IgD-negative memory B cell (primary cell): ENCODE measurements at regions not wholly inside any gene's neighbourhood (a gene's known extent, or its start where the extent isn't known, plus 50 kb on each side); places are given as distances from the start of the nearest gene placed in this dataset.
"Not testable (repeated sequence)": the region's sequence is repeated elsewhere in the genome, so short reads cannot be mapped to it uniquely, and the experiment has no call there.

Experiments
- H3K27ac Mint-ChIP-seq, 3 donors: one replicate each; pipeline ENCODE4 v1.8.0; 2020 to 2022; ENCODE audit warnings: mild to moderate bottlenecking in 3 of 3, mixed read lengths in 3 of 3, moderate library complexity in 1 of 3
- H3K27me3 Mint-ChIP-seq: one replicate; pipeline ENCODE4 v1.8.0; 2021; ENCODE audit warnings: mixed read lengths
- H3K36me3 Mint-ChIP-seq: one replicate; pipeline ENCODE4 v1.8.0; 2020; ENCODE audit warnings: mild to moderate bottlenecking, mixed read lengths
- H3K4me1 Mint-ChIP-seq, 3 donors: one replicate each; pipeline ENCODE4 v1.8.0; 2020 to 2022; ENCODE audit warnings: mixed read lengths in 3 of 3, mild to moderate bottlenecking in 1 of 3
- H3K4me3 Mint-ChIP-seq, 4 donors: one replicate each; pipeline ENCODE4 v1.8.0; 2020 to 2022; ENCODE audit warnings: mild to moderate bottlenecking in 4 of 4, mixed read lengths in 4 of 4, moderate library complexity in 3 of 4
- H3K9me3 Mint-ChIP-seq, 3 donors: one replicate each; pipeline ENCODE4 v1.8.0; 2020 to 2021; ENCODE audit warnings: mixed read lengths in 3 of 3, mild to moderate bottlenecking in 1 of 3

- Mint-ChIP-seq H3K36me3 (no peaks in the 10 kb centered on the region), H3K9me3 (peaks cover 0 to 5% (median 3%) of the 10 kb centered on the region in 3 donors), H3K4me3 (peak overlapping the region in 1 of 4 donors; percentile 34), H3K27me3 (peaks cover 2% of the 10 kb centered on the region), H3K27ac (no peak overlapping the region), H3K4me1 (peaks cover 0 to 2% (median 0%) of the 10 kb centered on the region in 3 donors)
Measured at GRCh38 chr6:112865131-112865530, 518.0 kb downstream of the RFPL4B start.

- peaks cover 0 to 1% (median 0%) of the 10 kb centered on the region in 3 donors for H3K4me1 Mint-ChIP-seq
- no peak overlapping the region for H3K27ac Mint-ChIP-seq
- no peaks in the 10 kb centered on the region for H3K36me3 Mint-ChIP-seq
- H3K27me3 Mint-ChIP-seq, result peaks cover 2% of the 10 kb centered on the region
- H3K9me3 Mint-ChIP-seq, result peaks cover 0 to 4% (median 0%) of the 10 kb centered on the region in 3 donors
- no peak overlapping the region for H3K4me3 Mint-ChIP-seq
Measured at GRCh38 chr6:112874881-112875280, 527.8 kb downstream of the RFPL4B start.

GRCh38 chr6:112877134-112878100, 530.3 kb downstream of the RFPL4B start:
- Mint-ChIP-seq H3K27me3 (peaks cover 2% of the 10 kb centered on the region), H3K4me1 (peaks cover 0 to 1% (median 0%) of the 10 kb centered on the region in 3 donors), H3K4me3 (no peak overlapping the region), H3K9me3 (no peaks in the 10 kb centered on the region), H3K36me3 (no peaks in the 10 kb centered on the region), H3K27ac (peak overlapping the region in 1 of 3 donors; percentile 38)

GRCh38 chr6:112879920-112880413, 532.8 kb downstream of the RFPL4B start:
- H3K27me3 Mint-ChIP-seq, result peaks cover 2% of the 10 kb centered on the region
- peaks cover 0 to 1% (median 0%) of the 10 kb centered on the region in 3 donors for H3K4me1 Mint-ChIP-seq
- H3K36me3 Mint-ChIP-seq, result no peaks in the 10 kb centered on the region
- H3K9me3 Mint-ChIP-seq, result no peaks in the 10 kb centered on the region
- no peak overlapping the region for H3K27ac Mint-ChIP-seq
- no peak overlapping the region for H3K4me3 Mint-ChIP-seq

- Mint-ChIP-seq H3K4me3 (no peak overlapping the region), H3K27me3 (peaks cover 2% of the 10 kb centered on the region), H3K4me1 (peaks cover 0 to 1% (median 0%) of the 10 kb centered on the region in 3 donors), H3K36me3 (no peaks in the 10 kb centered on the region), H3K9me3 (no peaks in the 10 kb centered on the region), H3K27ac (no peak overlapping the region)
Measured at GRCh38 chr6:112881027-112881426, 533.9 kb downstream of the RFPL4B start.

GRCh38 chr6:112881828-112882780, 535.0 kb downstream of the RFPL4B start:
- Mint-ChIP-seq H3K27me3 (peaks cover 2% of the 10 kb centered on the region), H3K4me1 (peaks cover 0 to 1% (median 0%) of the 10 kb centered on the region in 3 donors), H3K36me3 (no peaks in the 10 kb centered on the region), H3K4me3 (no peak overlapping the region), H3K27ac (no peak overlapping the region), H3K9me3 (no peaks in the 10 kb centered on the region)

GRCh38 chr6:112883095-112883494, 536.0 kb downstream of the RFPL4B start:
- H3K36me3 Mint-ChIP-seq, result no peaks in the 10 kb centered on the region
- no peak overlapping the region for H3K4me3 Mint-ChIP-seq
- no peaks in the 10 kb centered on the region for H3K9me3 Mint-ChIP-seq
- H3K27me3 Mint-ChIP-seq, result peaks cover 2% of the 10 kb centered on the region
- no peak overlapping the region for H3K27ac Mint-ChIP-seq
- peaks cover 0 to 1% (median 0%) of the 10 kb centered on the region in 3 donors for H3K4me1 Mint-ChIP-seq

- Mint-ChIP-seq H3K27ac (no peak overlapping the region), H3K4me3 (no peak overlapping the region), H3K9me3 (no peaks in the 10 kb centered on the region), H3K27me3 (no peaks in the 10 kb centered on the region), H3K4me1 (no peaks in the 10 kb centered on the region), H3K36me3 (no peaks in the 10 kb centered on the region)
Measured at GRCh38 chr6:112886415-112886814, 539.3 kb downstream of the RFPL4B start.

GRCh38 chr6:112887424-112887823, 540.3 kb downstream of the RFPL4B start:
- H3K27me3 Mint-ChIP-seq, H3K4me1 Mint-ChIP-seq, H3K36me3 Mint-ChIP-seq, H3K27ac Mint-ChIP-seq, H3K9me3 Mint-ChIP-seq, H3K4me3 Mint-ChIP-seq: not testable (repeated sequence)

- peaks cover 0 to 6% (median 4%) of the 10 kb centered on the region in 3 donors for H3K9me3 Mint-ChIP-seq
- no peaks in the 10 kb centered on the region for H3K4me1 Mint-ChIP-seq
- no peaks in the 10 kb centered on the region for H3K36me3 Mint-ChIP-seq
- no peak overlapping the region for H3K27ac Mint-ChIP-seq
- H3K4me3 Mint-ChIP-seq, result no peak overlapping the region
- peaks cover 2% of the 10 kb centered on the region for H3K27me3 Mint-ChIP-seq
Measured at GRCh38 chr6:112899541-112899940, 552.4 kb downstream of the RFPL4B start.

GRCh38 chr6:112903361-112903760, 556.2 kb downstream of the RFPL4B start:
- Mint-ChIP-seq H3K9me3 (peaks cover 0 to 6% (median 4%) of the 10 kb centered on the region in 3 donors), H3K36me3 (no peaks in the 10 kb centered on the region), H3K27ac (no peak overlapping the region), H3K4me1 (no peaks in the 10 kb centered on the region), H3K4me3 (no peak overlapping the region), H3K27me3 (no peaks in the 10 kb centered on the region)

GRCh38 chr6:112906726-112907125, 559.6 kb downstream of the RFPL4B start:
- no peak overlapping the region for H3K4me3 Mint-ChIP-seq
- H3K27ac Mint-ChIP-seq, result no peak overlapping the region
- H3K27me3 Mint-ChIP-seq, result no peaks in the 10 kb centered on the region
- H3K9me3 Mint-ChIP-seq, result peaks cover 0 to 6% (median 2%) of the 10 kb centered on the region in 3 donors
- no peaks in the 10 kb centered on the region for H3K36me3 Mint-ChIP-seq
- no peaks in the 10 kb centered on the region for H3K4me1 Mint-ChIP-seq

GRCh38 chr6:112909781-112910180, 562.7 kb downstream of the RFPL4B start:
- H3K4me1 Mint-ChIP-seq, result no peaks in the 10 kb centered on the region

GRCh38 chr6:112910256-112910655, 563.1 kb downstream of the RFPL4B start:
- Mint-ChIP-seq H3K36me3 (no peaks in the 10 kb centered on the region), H3K27ac (no peak overlapping the region)

More at GRCh38 chr6:112909781-112910180, 562.7 kb downstream of the RFPL4B start:
- H3K27me3 Mint-ChIP-seq, result no peaks in the 10 kb centered on the region
- no peak overlapping the region for H3K4me3 Mint-ChIP-seq
- H3K27ac Mint-ChIP-seq, result no peak overlapping the region
- H3K36me3 Mint-ChIP-seq, result no peaks in the 10 kb centered on the region
- peaks cover 0 to 3% (median 0%) of the 10 kb centered on the region in 3 donors for H3K9me3 Mint-ChIP-seq

GRCh38 chr6:112911959-112912358, 564.8 kb downstream of the RFPL4B start:
- no peak overlapping the region for H3K4me3 Mint-ChIP-seq
- H3K4me1 Mint-ChIP-seq, result no peaks in the 10 kb centered on the region
- no peaks in the 10 kb centered on the region for H3K27me3 Mint-ChIP-seq
- H3K27ac Mint-ChIP-seq, result no peak overlapping the region
- H3K36me3 Mint-ChIP-seq, result no peaks in the 10 kb centered on the region
- peaks cover 0 to 3% (median 0%) of the 10 kb centered on the region in 3 donors for H3K9me3 Mint-ChIP-seq

More at GRCh38 chr6:112910256-112910655, 563.1 kb downstream of the RFPL4B start:
- no peak overlapping the region for H3K4me3 Mint-ChIP-seq
- no peaks in the 10 kb centered on the region for H3K4me1 Mint-ChIP-seq
- H3K27me3 Mint-ChIP-seq, result no peaks in the 10 kb centered on the region
- H3K9me3 Mint-ChIP-seq, result peaks cover 0 to 3% (median 0%) of the 10 kb centered on the region in 3 donors
